ENCODE measurements at regions not wholly inside any gene's neighbourhood (a gene's known extent, or its start where the extent isn't known, plus 50 kb on each side); places are given as distances from the start of the nearest gene placed in this dataset.

DNA sequence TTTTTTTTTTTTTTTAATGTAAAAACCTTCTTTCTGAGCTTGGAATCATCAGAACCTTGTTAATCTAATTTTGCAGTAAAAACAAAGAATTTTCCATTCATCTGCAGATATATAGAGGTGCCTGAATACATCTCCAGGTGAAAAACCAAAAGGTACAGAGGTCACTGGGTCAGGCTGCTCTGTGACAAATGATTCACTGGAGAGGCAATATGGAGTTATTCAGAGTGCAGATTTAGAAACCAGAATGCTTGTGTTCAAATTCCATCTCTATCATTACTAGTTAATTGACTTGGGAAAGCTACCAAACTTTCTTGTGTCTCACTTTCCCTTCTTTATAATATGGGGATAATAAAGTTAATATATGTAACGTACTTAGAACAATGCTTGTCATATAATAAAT is 51.5 kb upstream of the C1orf53 start:
- TF ChIP-seq EZH2 (IDR thresholded peaks at IDR 0.05; ENCODE audit: insufficient read depth, poor library complexity, severe bottlenecking): no peak
- no peak for TF ChIP-seq EZH2phosphoT487 (IDR thresholded peaks at IDR 0.05; ENCODE audit: insufficient read depth, low read depth)
- Histone ChIP-seq H3K9me3 (ENCODE audit: low read depth) (no peaks in the 10 kb centered on the region), H3K4me2 (ENCODE audit: unreplicated experiment) (no peak overlapping the region), H3K9me2 (ENCODE audit: insufficient read depth) (no peaks in the 10 kb centered on the region), H3K79me2 (ENCODE audit: insufficient read depth) (no peaks in the 10 kb centered on the region), H2AFZ (no peak overlapping the region), H3K36me3 (ENCODE audit: low read depth) (no peaks in the 10 kb centered on the region), H3F3A (ENCODE audit: insufficient read depth) (no peaks in the 10 kb centered on the region), H3K4me1 (ENCODE audit: insufficient read depth) (peaks cover 7% of the 10 kb centered on the region; the same call in 1 of the 2 replicates), H3K9ac (no peak overlapping the region), H3K27ac (no peak overlapping the region), H3K4me3 (no peak overlapping the region), H4K20me1 (ENCODE audit: insufficient read depth) (no peaks in the 10 kb centered on the region), H3K27me3 (replicated peaks; ENCODE audit: insufficient read depth) (no peaks in the 10 kb centered on the region)
- no peak for DNase-seq
- in situ Hi-C loops (cut with MboI): no loop called here
- WGBS, 2 experiments (ENCODE audit: low coverage in 1 of 2, low lambda C conversion rate in 2 of 2, missing lambda C conversion rate in 2 of 2): 64 to 90% methylated on average over 1 of the region's 1 CpG

DNA sequence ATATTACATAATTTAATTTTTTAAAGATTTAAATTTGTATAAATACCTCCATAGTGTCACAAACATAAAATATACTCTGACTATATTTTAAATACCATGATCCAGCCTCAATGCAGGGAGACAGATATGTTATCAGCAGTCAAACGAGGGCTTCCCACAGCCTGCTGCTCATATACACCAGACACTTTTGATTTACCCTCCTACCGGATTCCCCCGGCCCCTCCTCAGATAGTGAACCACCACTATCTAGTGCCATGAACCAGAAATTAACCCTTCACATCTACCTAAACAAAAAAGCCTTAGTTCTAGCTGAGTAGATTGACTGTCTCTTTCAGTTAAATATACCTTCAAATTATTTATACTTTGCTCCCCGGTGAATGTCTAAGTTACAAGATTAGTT is 52.4 kb upstream of the C1orf53 start:
- H3K4me2 ChIP-seq (ENCODE audit: unreplicated experiment): no peak overlapping the region
- no peak overlapping the region for H3K27ac ChIP-seq

DNA sequence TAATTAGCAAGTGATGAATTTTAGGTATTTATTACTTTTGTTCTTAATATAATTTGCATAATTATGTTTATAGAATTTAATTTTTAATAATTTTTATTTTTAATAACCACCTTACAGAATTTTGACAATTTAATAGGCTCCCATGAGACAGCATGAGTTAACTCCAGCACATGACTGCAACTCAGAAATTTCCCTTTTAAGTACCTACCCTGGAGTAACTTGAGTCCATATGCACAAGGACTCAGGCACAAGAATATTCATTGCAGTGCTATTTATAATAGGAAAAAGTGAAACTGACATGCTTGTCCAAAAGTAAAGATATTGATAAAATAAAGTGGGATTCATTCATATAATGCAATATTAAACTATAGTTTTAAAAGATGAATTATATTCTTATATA is 54.1 kb upstream of the C1orf53 start:
- Histone ChIP-seq H2AFZ (no peak overlapping the region), H3K4me3 (no peak overlapping the region), H3K27ac (no peak overlapping the region), H4K20me1 (ENCODE audit: insufficient read depth) (no peaks in the 10 kb centered on the region), H3K9me2 (ENCODE audit: insufficient read depth) (no peaks in the 10 kb centered on the region), H3F3A (ENCODE audit: insufficient read depth) (no peaks in the 10 kb centered on the region), H3K9me3 (ENCODE audit: low read depth) (no peaks in the 10 kb centered on the region), H3K79me2 (ENCODE audit: insufficient read depth) (no peaks in the 10 kb centered on the region), H3K4me1 (ENCODE audit: insufficient read depth) (peaks cover 18% of the 10 kb centered on the region), H3K9ac (no peak overlapping the region), H3K36me3 (ENCODE audit: low read depth) (no peaks in the 10 kb centered on the region), H3K27me3 (replicated peaks; ENCODE audit: insufficient read depth) (no peaks in the 10 kb centered on the region), H3K4me2 (ENCODE audit: unreplicated experiment) (no peak overlapping the region)
- no peak for DNase-seq
- no peak for TF ChIP-seq EZH2phosphoT487 (IDR thresholded peaks at IDR 0.05; ENCODE audit: insufficient read depth, low read depth)
- TF ChIP-seq EZH2 (IDR thresholded peaks at IDR 0.05; ENCODE audit: insufficient read depth, poor library complexity, severe bottlenecking): no peak
- in situ Hi-C loops (cut with MboI): no loop called here

More for the DNA sequence above, 52.4 kb upstream of the C1orf53 start:
- no peak for TF ChIP-seq EZH2 (IDR thresholded peaks at IDR 0.05; ENCODE audit: insufficient read depth, poor library complexity, severe bottlenecking)
- no peak for TF ChIP-seq EZH2phosphoT487 (IDR thresholded peaks at IDR 0.05; ENCODE audit: insufficient read depth, low read depth)
- Histone ChIP-seq H3K9me2 (ENCODE audit: insufficient read depth) (no peaks in the 10 kb centered on the region), H3K79me2 (ENCODE audit: insufficient read depth) (no peaks in the 10 kb centered on the region), H3F3A (ENCODE audit: insufficient read depth) (no peaks in the 10 kb centered on the region), H3K4me3 (no peak overlapping the region), H3K9me3 (ENCODE audit: low read depth) (no peaks in the 10 kb centered on the region), H3K9ac (no peak overlapping the region), H3K4me1 (ENCODE audit: insufficient read depth) (peaks cover 12% of the 10 kb centered on the region; the same call in 1 of the 2 replicates), H4K20me1 (ENCODE audit: insufficient read depth) (no peaks in the 10 kb centered on the region), H3K36me3 (ENCODE audit: low read depth) (no peaks in the 10 kb centered on the region), H2AFZ (peak overlapping the region; percentile 36; the same call in 1 of the 2 replicates), H3K27me3 (replicated peaks; ENCODE audit: insufficient read depth) (no peaks in the 10 kb centered on the region)
- in situ Hi-C loops (cut with MboI): no loop called here
- 32 to 41% methylated on average over 4 of the region's 4 CpGs for WGBS, 2 experiments (ENCODE audit: low coverage in 1 of 2, low lambda C conversion rate in 2 of 2, missing lambda C conversion rate in 2 of 2)
- DNase-seq: no peak

GRCh38 chr1:197845886-197846285 is 56.5 kb upstream of the C1orf53 start:
- H3K4me2 ChIP-seq (ENCODE audit: unreplicated experiment): no peak overlapping the region
- H3K36me3 ChIP-seq (ENCODE audit: low read depth): no peaks in the 10 kb centered on the region
- no peak overlapping the region for H3K9ac ChIP-seq
- 88 to 100% methylated on average over 1 of the region's 1 CpG for WGBS, 2 experiments (ENCODE audit: low coverage in 1 of 2, low lambda C conversion rate in 2 of 2, missing lambda C conversion rate in 2 of 2)
- H3K9me2 ChIP-seq (ENCODE audit: insufficient read depth): no peaks in the 10 kb centered on the region
- H4K20me1 ChIP-seq (ENCODE audit: insufficient read depth): no peaks in the 10 kb centered on the region
- peaks cover 32% of the 10 kb centered on the region for H3K4me1 ChIP-seq (ENCODE audit: insufficient read depth)
- H3K27ac ChIP-seq: no peak overlapping the region
- no peak overlapping the region for H2AFZ ChIP-seq
- H3F3A ChIP-seq (ENCODE audit: insufficient read depth): peaks cover 20% of the 10 kb centered on the region
- no peaks in the 10 kb centered on the region for H3K79me2 ChIP-seq (ENCODE audit: insufficient read depth)
- H3K27me3 ChIP-seq (replicated peaks; ENCODE audit: insufficient read depth): no peaks in the 10 kb centered on the region
- H3K9me3 ChIP-seq (ENCODE audit: low read depth): no peaks in the 10 kb centered on the region
- DNase-seq: no peak
- TF ChIP-seq EZH2 (IDR thresholded peaks at IDR 0.05; ENCODE audit: insufficient read depth, poor library complexity, severe bottlenecking): no peak
- no peak for TF ChIP-seq EZH2phosphoT487 (IDR thresholded peaks at IDR 0.05; ENCODE audit: insufficient read depth, low read depth)
- no peak overlapping the region for H3K4me3 ChIP-seq
- in situ Hi-C loops (cut with MboI): no loop called here

DNA sequence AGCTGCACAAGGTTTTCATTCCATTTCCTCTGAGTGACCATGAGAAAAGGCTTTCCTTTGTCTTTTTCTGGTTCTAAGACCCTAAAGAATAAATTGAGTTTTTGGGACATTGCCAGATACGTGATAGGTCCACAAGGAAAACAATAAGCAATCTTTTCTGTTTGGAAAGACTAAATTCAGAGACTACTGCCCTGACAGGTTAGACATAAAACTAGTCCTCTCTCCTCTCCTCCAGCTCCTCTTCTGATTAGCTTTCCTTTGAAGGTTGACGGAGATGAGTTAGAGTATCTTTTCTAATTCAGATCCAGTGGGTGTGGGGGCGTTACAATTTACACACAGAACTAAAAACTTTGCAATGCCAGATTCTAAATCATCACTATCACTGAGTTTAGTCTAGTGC is 57.8 kb upstream of the C1orf53 start:
- in situ Hi-C loops (cut with MboI): no loop called here
- Histone ChIP-seq H3K27ac (no peak overlapping the region), H3K9me3 (ENCODE audit: low read depth) (no peaks in the 10 kb centered on the region), H3K9ac (no peak overlapping the region), H3K4me1 (ENCODE audit: insufficient read depth) (peaks cover 32% of the 10 kb centered on the region), H3K36me3 (ENCODE audit: low read depth) (no peaks in the 10 kb centered on the region), H3K4me2 (ENCODE audit: unreplicated experiment) (no peak overlapping the region), H3F3A (ENCODE audit: insufficient read depth) (peaks cover 20% of the 10 kb centered on the region), H4K20me1 (ENCODE audit: insufficient read depth) (no peaks in the 10 kb centered on the region), H3K79me2 (ENCODE audit: insufficient read depth) (no peaks in the 10 kb centered on the region), H3K9me2 (ENCODE audit: insufficient read depth) (no peaks in the 10 kb centered on the region), H2AFZ (peak overlapping the region; percentile 71), H3K27me3 (replicated peaks; ENCODE audit: insufficient read depth) (no peaks in the 10 kb centered on the region), H3K4me3 (no peak overlapping the region)
- DNase-seq: peak; percentile 8
- 41 to 47% methylated on average over 3 of the region's 3 CpGs for WGBS, 2 experiments (ENCODE audit: low coverage in 1 of 2, low lambda C conversion rate in 2 of 2, missing lambda C conversion rate in 2 of 2)
- no peak for TF ChIP-seq EZH2 (IDR thresholded peaks at IDR 0.05; ENCODE audit: insufficient read depth, poor library complexity, severe bottlenecking)
- TF ChIP-seq EZH2phosphoT487 (IDR thresholded peaks at IDR 0.05; ENCODE audit: insufficient read depth, low read depth): no peak

All from GM23248 (cell line).